GM08714 (cell line): ENCODE measurements at regions not wholly inside any gene's neighbourhood (a gene's known extent, or its start where the extent isn't known, plus 50 kb on each side); places are given as distances from the start of the nearest gene placed in this dataset.

ENCODE experiments used
- H3K4me3 ChIP-seq: fragments of 200-500 bp; sonication (Bioruptor generic); 2 replicates; pipeline ENCODE4 v1.5.1; 2014; ENCODE audit warnings: mild to moderate bottlenecking, low read length, inconsistent platforms
- ZNF274 ChIP-seq: IDR thresholded peaks from 2 replicates; pipeline ENCODE4 v1.6.1; 2012; ENCODE audit warnings: mild to moderate bottlenecking, low read depth, low read length

DNA sequence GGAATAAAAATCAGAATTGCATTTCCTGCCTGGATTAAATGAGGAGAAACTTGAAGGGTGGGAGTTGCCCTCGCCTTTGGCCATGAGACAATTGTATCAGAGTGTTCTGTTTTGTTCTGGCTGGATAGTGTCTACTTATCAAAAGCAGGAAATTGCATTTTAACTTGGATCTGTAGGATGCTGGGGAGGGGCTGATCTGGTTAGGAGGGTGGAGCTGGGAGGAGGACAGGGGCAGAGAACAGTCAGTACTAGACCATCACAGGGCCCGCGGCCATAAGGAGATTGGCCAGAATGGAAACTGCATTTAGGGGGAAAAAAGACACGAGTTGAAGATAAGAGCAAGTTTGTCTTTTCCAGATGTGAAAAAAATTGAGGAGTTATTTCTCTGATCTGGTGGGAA lies 199.1 kb upstream of the POU3F3 start:
- no peak for TF ChIP-seq ZNF274
- no peak overlapping the region for H3K4me3 ChIP-seq

DNA sequence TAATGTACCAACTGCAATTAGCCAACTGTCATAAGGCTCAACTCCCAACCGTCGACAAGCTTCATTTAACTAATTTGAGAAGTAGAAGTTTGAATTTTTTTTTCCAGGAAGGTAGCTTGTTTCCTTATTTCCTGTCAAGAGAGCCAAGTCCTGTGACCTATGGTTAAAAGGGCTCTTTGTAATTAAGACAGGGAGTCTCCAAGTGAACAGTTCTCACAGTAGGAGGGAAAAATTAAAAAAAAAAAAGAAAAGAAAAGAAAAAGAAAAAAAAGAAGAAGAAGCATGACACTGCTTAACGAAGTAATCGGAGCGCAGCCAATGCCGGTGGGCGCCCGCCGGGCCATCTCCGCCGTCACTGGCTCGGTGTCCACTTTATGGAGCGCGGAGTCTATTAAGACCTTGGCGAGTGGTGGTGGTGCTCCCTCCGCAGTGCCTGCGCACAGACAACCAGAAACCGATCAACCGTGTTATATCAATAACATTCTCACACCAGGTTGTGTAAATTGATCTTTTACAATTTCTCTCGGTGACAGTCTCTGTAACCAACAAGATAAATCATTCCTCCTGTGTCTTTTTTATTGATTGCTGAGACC lies 197.2 kb upstream of the POU3F3 start:
- H3K4me3 ChIP-seq: no peak overlapping the region
- no peak for TF ChIP-seq ZNF274

DNA sequence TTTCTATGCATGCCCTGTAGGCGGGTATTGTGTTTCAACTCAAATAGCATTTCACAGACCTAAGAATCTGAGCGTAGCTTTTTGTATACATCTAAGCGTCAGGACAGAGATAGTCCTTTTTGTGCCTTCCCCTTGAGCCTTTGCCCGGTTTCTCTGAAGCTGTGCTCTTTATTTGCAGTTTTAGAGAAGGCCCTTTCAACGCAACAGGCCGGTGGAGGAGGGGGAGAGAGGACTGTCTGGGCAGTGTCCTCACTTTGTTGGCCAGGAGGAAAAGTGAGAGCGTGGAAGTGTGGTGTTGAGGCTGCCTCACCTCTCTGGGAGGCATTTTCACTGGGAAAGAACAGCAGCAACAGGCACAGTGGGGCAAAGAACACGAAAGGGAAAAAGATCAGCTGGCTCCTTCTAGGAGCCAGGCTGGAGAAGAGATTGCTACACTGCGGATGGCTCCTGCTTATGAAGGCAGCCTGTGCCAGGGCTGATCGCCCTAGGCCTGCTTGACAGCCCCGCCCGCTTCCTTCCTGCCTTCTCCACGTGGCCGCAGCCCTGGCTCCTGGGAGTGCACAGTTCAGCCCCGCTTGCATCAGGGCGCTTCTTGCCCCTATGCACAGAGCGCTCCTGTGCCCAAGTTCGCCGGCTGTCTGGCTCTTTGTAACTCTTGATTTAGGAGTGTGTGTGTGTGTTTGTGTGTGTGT lies 195.6 kb upstream of the POU3F3 start:
- no peak overlapping the region for H3K4me3 ChIP-seq
- no peak for TF ChIP-seq ZNF274

DNA sequence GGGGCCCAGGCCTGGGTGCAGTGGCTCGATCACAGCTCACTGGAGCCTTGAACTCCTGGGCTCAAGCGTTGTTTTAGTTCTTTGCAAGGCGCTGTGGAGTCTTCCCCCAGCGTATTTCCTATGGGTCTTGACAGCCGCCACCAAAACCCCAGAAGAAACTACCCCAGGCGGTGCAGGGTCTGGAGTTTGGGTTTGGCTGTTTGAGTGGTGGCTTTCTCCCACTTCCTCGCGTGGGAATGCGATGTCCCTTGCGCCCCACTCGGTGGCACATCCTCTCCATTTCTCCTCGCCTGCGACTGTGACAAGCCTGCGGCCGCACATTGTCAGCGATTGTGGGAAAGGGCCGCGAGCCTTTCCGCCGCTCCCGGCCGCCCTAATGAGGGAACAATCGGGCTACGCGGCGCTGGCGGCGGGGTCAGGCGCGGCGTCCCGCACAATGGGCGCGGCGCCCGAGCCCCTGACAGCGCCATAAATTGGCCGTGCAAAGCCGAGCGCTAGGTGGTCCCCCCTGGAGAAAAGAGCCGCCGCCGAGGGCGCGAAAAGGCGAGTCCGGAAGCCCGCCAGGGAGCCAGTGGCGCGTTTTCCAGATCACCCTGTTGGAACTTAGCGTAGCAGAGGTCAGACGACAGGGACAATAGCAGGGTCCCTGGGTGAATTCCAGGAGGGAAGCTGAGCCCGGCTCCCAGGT lies 194.9 kb upstream of the POU3F3 start:
- H3K4me3 ChIP-seq: no peak overlapping the region
- no peak for TF ChIP-seq ZNF274

DNA sequence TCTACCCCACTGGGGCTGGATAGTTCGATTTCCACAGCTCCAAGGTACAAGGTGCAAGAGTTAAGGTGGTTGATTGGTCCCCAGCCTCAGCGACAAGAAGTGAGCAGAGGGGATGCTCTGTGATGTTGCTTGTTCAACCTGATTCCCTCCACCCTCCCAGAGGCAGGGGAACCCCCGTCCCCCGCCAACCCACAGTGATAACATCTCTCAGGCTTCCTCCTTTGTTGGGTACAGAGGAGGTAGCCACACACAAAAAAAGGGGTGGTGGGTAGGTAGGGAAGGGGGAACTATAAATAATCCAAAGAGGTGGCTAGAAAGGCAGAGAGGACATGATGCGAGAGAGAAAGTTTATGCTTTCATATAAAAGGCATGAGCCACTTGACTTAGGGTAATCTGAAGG lies 192.9 kb upstream of the POU3F3 start:
- no peak for TF ChIP-seq ZNF274

DNA sequence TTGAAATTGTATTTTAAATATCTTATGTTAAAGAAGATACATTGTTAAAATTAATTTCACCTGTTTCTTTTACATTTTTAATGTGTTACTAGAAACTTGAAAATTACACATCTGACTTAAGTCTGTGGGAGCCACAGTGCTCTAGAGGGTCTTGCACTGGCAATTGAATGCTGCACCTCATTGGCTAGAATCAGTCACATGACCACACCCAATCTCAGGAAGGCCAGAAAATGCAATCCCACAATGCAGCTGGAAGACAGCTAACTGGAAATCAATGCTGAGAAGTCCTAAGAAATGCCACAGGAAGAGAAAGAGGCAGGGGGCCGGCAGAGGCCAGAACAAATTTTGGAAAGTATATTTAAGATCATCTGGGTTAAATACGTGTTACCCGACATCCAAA lies 189.2 kb upstream of the POU3F3 start:
- no peak overlapping the region for H3K4me3 ChIP-seq
- no peak for TF ChIP-seq ZNF274

More for the DNA sequence above, 192.9 kb upstream of the POU3F3 start:
- H3K4me3 ChIP-seq: no peak overlapping the region

DNA sequence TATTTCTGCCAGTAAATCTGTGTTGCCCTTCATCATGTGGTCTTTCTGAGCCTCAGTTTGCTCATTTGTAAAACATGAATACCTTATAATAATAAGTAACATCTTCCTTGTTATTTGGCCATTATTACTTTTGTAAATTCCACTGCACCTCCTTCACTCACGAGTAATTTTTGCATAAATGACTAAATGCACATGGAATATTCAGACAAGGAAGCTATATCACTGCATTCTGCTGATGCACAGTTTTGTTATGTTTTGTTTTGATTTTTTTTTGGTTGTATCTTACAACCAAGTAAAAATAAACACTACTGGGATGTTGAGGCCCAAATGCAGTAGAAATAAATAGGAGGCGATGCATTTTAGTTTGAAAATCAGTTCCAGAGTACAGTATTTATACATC lies 185.3 kb upstream of the POU3F3 start:
- H3K4me3 ChIP-seq: no peak overlapping the region
- no peak for TF ChIP-seq ZNF274

DNA sequence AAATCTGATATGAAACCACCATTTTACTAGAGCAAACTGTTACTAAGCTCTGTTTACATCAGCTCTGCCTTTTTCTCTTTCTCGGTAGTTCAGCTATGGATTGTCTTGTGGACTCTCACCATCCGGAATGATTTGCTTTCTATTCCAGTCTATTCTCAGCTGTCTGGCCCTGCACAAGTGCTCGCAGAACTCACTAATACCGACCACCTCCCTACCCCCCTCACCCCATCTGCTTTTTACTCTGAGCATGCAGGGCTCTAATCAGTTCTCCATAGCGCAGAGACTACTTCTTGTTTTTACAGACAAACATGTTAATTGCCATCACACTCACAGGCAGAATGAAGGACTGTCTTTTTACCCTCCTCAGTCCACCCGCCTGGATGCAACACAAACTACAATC lies 180.7 kb upstream of the POU3F3 start:
- H3K4me3 ChIP-seq: no peak overlapping the region
- TF ChIP-seq ZNF274: no peak

DNA sequence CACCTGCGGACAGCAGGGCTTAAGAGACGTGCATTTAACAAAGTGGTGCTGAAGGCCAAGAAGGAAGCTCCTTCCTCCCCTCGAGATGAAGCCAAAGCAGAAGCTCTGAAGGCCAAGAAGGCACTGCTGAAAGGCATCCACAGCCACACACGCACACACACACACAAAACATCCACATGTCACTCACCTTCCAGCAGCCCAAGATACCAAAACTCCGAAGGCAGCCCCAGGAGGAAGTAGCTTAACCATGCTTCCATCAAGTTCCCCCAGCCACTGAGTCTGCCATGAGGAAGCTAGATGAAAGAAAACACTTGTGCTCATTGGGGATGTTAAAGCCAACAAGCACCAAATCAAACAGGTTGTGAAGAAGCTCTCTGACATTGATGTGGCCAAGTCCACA lies 175.7 kb upstream of the POU3F3 start:
- no peak for TF ChIP-seq ZNF274
- H3K4me3 ChIP-seq: no peak overlapping the region

DNA sequence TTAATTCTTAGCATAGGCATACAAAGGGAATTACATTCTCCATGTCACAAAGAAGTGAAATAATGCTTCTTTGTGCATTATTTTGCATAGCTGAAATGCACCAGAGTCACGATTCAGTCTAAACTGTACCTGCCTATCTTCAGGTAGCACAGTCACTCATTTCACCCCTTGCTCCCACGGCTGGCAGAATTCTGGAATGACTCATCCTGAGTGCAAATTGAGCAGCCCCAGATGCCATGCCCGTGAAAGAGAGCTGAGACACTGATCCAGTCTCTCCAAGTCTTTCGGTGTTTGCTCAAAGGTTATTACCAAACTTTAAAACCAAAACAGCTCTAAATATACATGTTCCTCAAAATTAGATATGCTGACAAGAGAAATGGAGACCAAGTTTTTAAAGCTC lies 168.3 kb upstream of the POU3F3 start:
- TF ChIP-seq ZNF274: no peak
- H3K4me3 ChIP-seq: no peak overlapping the region

DNA sequence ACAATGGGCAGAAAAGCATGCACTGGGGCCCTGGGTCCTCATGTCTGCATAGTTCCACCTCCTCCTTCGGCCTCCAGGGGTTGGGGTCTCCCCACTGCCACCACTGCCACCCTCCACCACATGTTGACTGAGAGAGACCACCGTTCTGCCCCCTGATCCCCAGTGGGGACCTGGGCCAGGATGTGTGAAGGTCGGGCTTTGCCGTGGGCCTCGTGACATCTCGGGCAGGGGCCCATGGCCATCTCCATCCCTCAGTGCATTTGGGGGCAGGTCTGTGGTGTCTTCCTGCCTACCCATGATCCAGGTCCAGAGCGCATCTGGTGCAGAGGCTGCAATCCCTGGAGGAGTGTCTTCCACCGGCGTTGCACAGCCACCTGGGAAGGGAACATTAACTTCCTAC lies 166.8 kb upstream of the POU3F3 start:
- H3K4me3 ChIP-seq: no peak overlapping the region
- no peak for TF ChIP-seq ZNF274

DNA sequence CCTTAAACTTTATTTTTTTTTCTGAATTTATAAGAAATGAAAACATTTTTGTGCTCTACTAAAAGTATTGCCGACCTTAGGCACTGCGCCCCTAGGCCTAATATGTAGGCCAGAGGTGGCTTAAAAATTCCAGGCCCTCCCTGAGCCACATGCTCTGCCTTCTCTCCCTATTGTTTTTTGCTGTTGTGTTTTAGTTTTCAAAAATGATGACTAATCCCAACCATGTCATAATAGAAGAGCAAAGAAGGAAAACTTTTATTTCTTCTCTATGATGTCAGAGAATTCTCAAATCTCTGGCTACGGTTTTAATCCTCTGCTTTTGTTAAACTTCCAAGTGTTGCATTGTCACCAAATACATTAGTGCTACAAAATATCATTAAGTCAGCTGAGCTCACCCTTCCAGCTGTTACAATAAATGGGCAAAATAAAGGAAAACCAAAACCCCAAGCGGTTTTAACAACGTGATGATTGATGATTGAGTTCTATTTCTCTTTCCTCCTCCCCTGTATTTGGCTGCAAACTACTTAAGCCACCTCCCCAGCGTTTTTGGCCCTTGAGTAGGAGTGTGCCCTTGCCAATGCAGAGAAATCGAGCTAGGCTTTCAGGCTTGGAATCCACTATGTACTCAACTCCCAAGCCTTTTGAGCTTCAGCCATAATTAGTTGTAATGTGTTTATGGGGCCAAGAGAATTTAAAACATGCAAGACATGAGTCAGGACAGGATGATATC lies 163.5 kb upstream of the POU3F3 start:
- TF ChIP-seq ZNF274: no peak

DNA sequence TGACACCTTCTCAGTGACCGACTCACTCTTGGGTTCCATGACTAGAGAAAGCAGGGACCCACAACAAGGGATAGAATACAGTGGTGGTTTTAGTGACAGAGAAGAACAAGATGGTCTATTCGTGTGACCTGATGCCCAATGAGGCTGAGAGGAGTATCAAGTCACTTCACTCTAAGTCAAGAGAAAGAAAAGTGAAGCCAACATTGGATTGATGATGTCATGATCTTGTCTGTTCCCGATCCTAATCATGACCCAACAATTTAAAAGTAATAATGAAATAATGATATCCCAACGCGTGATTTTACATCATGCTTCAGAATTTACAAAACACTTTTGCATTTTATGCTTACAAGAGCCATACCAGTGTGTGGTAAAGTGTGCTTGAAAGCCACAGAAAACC lies 155.6 kb upstream of the POU3F3 start:
- no peak for TF ChIP-seq ZNF274
- H3K4me3 ChIP-seq: no peak overlapping the region

More for the DNA sequence above, 163.5 kb upstream of the POU3F3 start:
- H3K4me3 ChIP-seq: no peak overlapping the region

DNA sequence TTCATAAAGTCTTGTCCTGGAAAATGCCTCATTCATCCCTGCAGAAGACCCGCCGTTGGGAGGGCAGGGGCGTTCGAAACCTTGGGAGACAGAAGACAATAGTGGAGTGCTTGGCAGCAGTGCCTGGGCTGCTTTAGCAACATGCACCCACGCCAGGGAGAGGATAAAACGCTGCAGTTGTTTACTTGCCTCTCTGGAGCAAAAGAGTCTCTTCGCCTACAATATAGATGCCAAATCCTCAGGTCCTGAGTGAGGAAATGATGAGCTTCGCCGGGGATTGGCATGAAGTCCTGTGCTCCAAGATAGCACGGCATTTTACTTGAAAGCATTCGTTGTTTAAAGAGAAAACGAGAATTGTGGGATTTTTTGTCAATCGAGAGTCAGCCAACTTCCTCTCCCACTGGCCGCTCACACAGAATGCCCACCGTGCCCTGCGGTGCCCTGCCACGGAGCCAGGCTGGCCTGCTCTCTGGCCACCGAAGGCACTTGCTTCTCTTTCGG lies 152.5 kb upstream of the POU3F3 start:
- TF ChIP-seq ZNF274: no peak
- no peak overlapping the region for H3K4me3 ChIP-seq
